ENCODE measurements at regions not wholly inside any gene's neighbourhood (a gene's known extent, or its start where the extent isn't known, plus 50 kb on each side); places are given as distances from the start of the nearest gene placed in this dataset.

- no peaks in the 10 kb centered on the region for H4K20me1 ChIP-seq (ENCODE audit: insufficient read depth)
- H3F3A ChIP-seq (replicated peaks; ENCODE audit: insufficient read depth), result no peaks in the 10 kb centered on the region
- H3K9me3 ChIP-seq, result no peaks in the 10 kb centered on the region
- no peak overlapping the region for H3K9ac ChIP-seq
- no peak for DNase-seq
- H2AFZ ChIP-seq (ENCODE audit: low read depth), result no peak overlapping the region
- no peaks in the 10 kb centered on the region; a peak in 1 of 4 replicates for H3K4me1 ChIP-seq (ENCODE audit: control insufficient read depth in 1 of 2, insufficient read depth in 2 of 2, low read depth in 1 of 2, low read length in 1 of 2)
- H3K79me2 ChIP-seq (ENCODE audit: insufficient read depth), result no peaks in the 10 kb centered on the region
- WGBS (ENCODE audit: low lambda C conversion rate), result 24% methylated on average over 3 of the region's 3 CpGs
- H3K4me3 ChIP-seq (ENCODE audit: low read depth in 2 of 2, low read length in 1 of 2), result no peak overlapping the region
- H3K27me3 ChIP-seq (ENCODE audit: insufficient read depth), result no peaks in the 10 kb centered on the region
- no peak overlapping the region for H3K27ac ChIP-seq (ENCODE audit: low read depth in 2 of 2, low read length in 1 of 2)
- TF ChIP-seq RXRA (IDR thresholded peaks at IDR 0.05; ENCODE audit: borderline replicate concordance, low read depth), result no peak
- TF ChIP-seq SMC3 (IDR thresholded peaks at IDR 0.05; ENCODE audit: low read depth, low read length), result no peak
- H3K4me2 ChIP-seq, result no peak overlapping the region
- POLR2A ChIA-PET, result no interaction called here
- no peaks in the 10 kb centered on the region for H3K36me3 ChIP-seq (replicated peaks in 1 of 2; ENCODE audit: control insufficient read depth in 1 of 2, insufficient read depth in 2 of 2, low read length in 1 of 2)
- no peaks in the 10 kb centered on the region for H3K9me2 ChIP-seq
- CTCF ChIA-PET, result no interaction called here
These were observed 140.6 kb upstream of the ARX start for GRCh38 chrX:25156323-25156722.

- peaks cover 5% of the 10 kb centered on the region; the same call in 1 of the 2 replicates for H3K27me3 ChIP-seq (ENCODE audit: insufficient read depth)
- no peak overlapping the region for H3K4me3 ChIP-seq (ENCODE audit: low read depth in 2 of 2, low read length in 1 of 2)
- 27% methylated on average over 3 of the region's 3 CpGs for WGBS (ENCODE audit: low lambda C conversion rate)
- no peak for TF ChIP-seq POLR2AphosphoS5 (IDR thresholded peaks at IDR 0.05; ENCODE audit: low read depth, low read length)
- TF ChIP-seq PBX3 (IDR thresholded peaks at IDR 0.05), result no peak
- TF ChIP-seq RAD21 (IDR thresholded peaks at IDR 0.05; ENCODE audit: low read length), result no peak
- no peak for TF ChIP-seq TCF12 (IDR thresholded peaks at IDR 0.05)
- TF ChIP-seq CHD2 (IDR thresholded peaks at IDR 0.05; ENCODE audit: low read length, partially characterized antibody), result no peak
- no peak for TF ChIP-seq RCOR1 (IDR thresholded peaks at IDR 0.05; ENCODE audit: low read length)
- TF ChIP-seq, protein P1, sequence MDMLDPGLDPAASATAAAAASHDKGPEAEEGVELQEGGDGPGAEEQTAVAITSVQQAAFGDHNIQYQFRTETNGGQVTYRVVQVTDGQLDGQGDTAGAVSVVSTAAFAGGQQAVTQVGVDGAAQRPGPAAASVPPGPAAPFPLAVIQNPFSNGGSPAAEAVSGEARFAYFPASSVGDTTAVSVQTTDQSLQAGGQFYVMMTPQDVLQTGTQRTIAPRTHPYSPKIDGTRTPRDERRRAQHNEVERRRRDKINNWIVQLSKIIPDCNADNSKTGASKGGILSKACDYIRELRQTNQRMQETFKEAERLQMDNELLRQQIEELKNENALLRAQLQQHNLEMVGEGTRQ (IDR thresholded peaks at IDR 0.05; ENCODE audit: borderline replicate concordance, low read depth, low read length), result no peak
- TF ChIP-seq, protein P2, sequence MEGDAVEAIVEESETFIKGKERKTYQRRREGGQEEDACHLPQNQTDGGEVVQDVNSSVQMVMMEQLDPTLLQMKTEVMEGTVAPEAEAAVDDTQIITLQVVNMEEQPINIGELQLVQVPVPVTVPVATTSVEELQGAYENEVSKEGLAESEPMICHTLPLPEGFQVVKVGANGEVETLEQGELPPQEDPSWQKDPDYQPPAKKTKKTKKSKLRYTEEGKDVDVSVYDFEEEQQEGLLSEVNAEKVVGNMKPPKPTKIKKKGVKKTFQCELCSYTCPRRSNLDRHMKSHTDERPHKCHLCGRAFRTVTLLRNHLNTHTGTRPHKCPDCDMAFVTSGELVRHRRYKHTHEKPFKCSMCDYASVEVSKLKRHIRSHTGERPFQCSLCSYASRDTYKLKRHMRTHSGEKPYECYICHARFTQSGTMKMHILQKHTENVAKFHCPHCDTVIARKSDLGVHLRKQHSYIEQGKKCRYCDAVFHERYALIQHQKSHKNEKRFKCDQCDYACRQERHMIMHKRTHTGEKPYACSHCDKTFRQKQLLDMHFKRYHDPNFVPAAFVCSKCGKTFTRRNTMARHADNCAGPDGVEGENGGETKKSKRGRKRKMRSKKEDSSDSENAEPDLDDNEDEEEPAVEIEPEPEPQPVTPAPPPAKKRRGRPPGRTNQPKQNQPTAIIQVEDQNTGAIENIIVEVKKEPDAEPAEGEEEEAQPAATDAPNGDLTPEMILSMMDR (IDR thresholded peaks at IDR 0.05), result no peak
- TF ChIP-seq FOXJ3 (CRISPR knock-in tag; IDR thresholded peaks at IDR 0.05), result no peak
- no peak for TF ChIP-seq IRF3 (IDR thresholded peaks at IDR 0.05; ENCODE audit: low read depth, low read length)
- no peaks in the 10 kb centered on the region for H3F3A ChIP-seq (replicated peaks; ENCODE audit: insufficient read depth)
- H3K79me2 ChIP-seq (ENCODE audit: insufficient read depth), result no peaks in the 10 kb centered on the region
- POLR2A ChIA-PET, result no interaction called here
- H3K36me3 ChIP-seq (replicated peaks in 1 of 2; ENCODE audit: control insufficient read depth in 1 of 2, insufficient read depth in 2 of 2, low read length in 1 of 2), result no peaks in the 10 kb centered on the region
- no peak overlapping the region for H3K27ac ChIP-seq (ENCODE audit: low read depth in 2 of 2, low read length in 1 of 2)
- CTCF ChIA-PET, result interaction anchor here (0.5 to 1.3 kb wide), 2 partner anchors 10 to 66 kb away, joined by 3 to 7 read pairs; no protein-coding TSS in a partner anchor
- H3K4me1 ChIP-seq (ENCODE audit: control insufficient read depth in 1 of 2, insufficient read depth in 2 of 2, low read depth in 1 of 2, low read length in 1 of 2), result no peaks in the 10 kb centered on the region; a peak in 1 of 4 replicates
- no peaks in the 10 kb centered on the region for H3K9me3 ChIP-seq
- H3K4me2 ChIP-seq, result no peak overlapping the region
- no peak overlapping the region for H2AFZ ChIP-seq (ENCODE audit: low read depth)
- no peak for DNase-seq
- H3K9me2 ChIP-seq, result no peaks in the 10 kb centered on the region
- H4K20me1 ChIP-seq (ENCODE audit: insufficient read depth), result no peaks in the 10 kb centered on the region
- H3K9ac ChIP-seq, result no peak overlapping the region
These were observed 138.4 kb upstream of the ARX start for GRCh38 chrX:25154168-25154567.
